Natural killer cell (primary cell): ENCODE measurements at regions not wholly inside any gene's neighbourhood (a gene's known extent, or its start where the extent isn't known, plus 50 kb on each side); places are given as distances from the start of the nearest gene placed in this dataset.

Experiments used
- ATAC-seq, 3 donors: fragments of 150-1000 bp in 2 of 3; fragments of 200-7000 bp in 1 of 3; cut with Tn5 transposase; 1 replicate in 1 of 3; 2 replicates in 2 of 3; pipeline ENCODE4 v1.10.0; 2021; ENCODE audit warnings: mild to moderate bottlenecking in 2 of 3, moderate library complexity in 2 of 3
- DNase-seq, 2 donors: peaks; one replicate each; pipeline versions ENCODE4 v3.0.0 to v3.0.0-alpha.2; 2013 to 2021; ENCODE audit warnings: mixed read lengths in 1 of 2
- H3K27ac ChIP-seq: one replicate; pipeline ENCODE4 v1.5.1; 2013; ENCODE audit warnings: mild to moderate bottlenecking, low read length
- H3K27me3 ChIP-seq: one replicate; pipeline ENCODE4 v1.6.1; 2013; ENCODE audit warnings: low read length; ENCODE audit not compliant: control insufficient read depth, insufficient read depth
- H3K36me3 ChIP-seq: one replicate; pipeline ENCODE4 v1.6.1; 2013; ENCODE audit warnings: low read length; ENCODE audit not compliant: control insufficient read depth, insufficient read depth
- H3K4me1 ChIP-seq: one replicate; pipeline ENCODE4 v1.6.1; 2013; ENCODE audit warnings: low read length; ENCODE audit not compliant: control insufficient read depth, insufficient read depth
- H3K4me3 ChIP-seq: one replicate; pipeline ENCODE4 v1.5.1; 2013; ENCODE audit warnings: low read length
- H3K9me3 ChIP-seq: one replicate; pipeline ENCODE4 v1.6.1; 2013; ENCODE audit warnings: low read length; ENCODE audit not compliant: control insufficient read depth, insufficient read depth
- H3K27ac Mint-ChIP-seq, 2 donors: one replicate each; pipeline ENCODE4 v1.8.0; 2022; ENCODE audit warnings: mild to moderate bottlenecking in 2 of 2, mixed read lengths in 2 of 2, moderate library complexity in 1 of 2
- H3K27me3 Mint-ChIP-seq, 2 donors: one replicate each; pipeline ENCODE4 v1.8.0; 2022; ENCODE audit warnings: low read depth in 2 of 2, mixed read lengths in 2 of 2
- H3K36me3 Mint-ChIP-seq: one replicate; pipeline ENCODE4 v1.8.0; 2022; ENCODE audit warnings: mixed read lengths
- H3K4me1 Mint-ChIP-seq, 2 donors: one replicate each; pipeline ENCODE4 v1.8.0; 2022; ENCODE audit warnings: mixed read lengths in 2 of 2
- H3K4me3 Mint-ChIP-seq: one replicate; pipeline ENCODE4 v1.8.0; 2022; ENCODE audit warnings: mild to moderate bottlenecking, moderate library complexity, mixed read lengths
- H3K9me3 Mint-ChIP-seq, 2 donors: one replicate each; pipeline ENCODE4 v1.8.0; 2022; ENCODE audit warnings: mixed read lengths in 2 of 2
- CTCF ChIP-seq: fragments of 200-600 bp; IDR thresholded peaks from one replicate; pipeline ENCODE4 v1.8.0; 2022; ENCODE audit warnings: antibody characterized with exemption
- WGBS: methylation state at CpG from one replicate; pipeline ENCODE4 v1.1.7; 2013; ENCODE audit warnings: missing lambda C conversion rate; ENCODE audit not compliant: insufficient coverage; 5-methylcytosine and 5-hydroxymethylcytosine counted together
- intact Hi-C: fragments of 100-400 bp; cut with micrococcal nuclease; formaldehyde crosslinking; loops from one replicate; pipeline ENCODE4 v1.14.2; 2022

GRCh38 chr12:27385766-27386564, 53.3 kb downstream of the BMAL2 start:
- Histone ChIP-seq H3K4me1 (no peaks in the 10 kb centered on the region), H3K36me3 (no peaks in the 10 kb centered on the region), H3K27ac (no peak overlapping the region), H3K4me3 (no peak overlapping the region), H3K27me3 (no peaks in the 10 kb centered on the region), H3K9me3 (no peaks in the 10 kb centered on the region)
- Mint-ChIP-seq H3K27ac (no peak overlapping the region), H3K4me1 (no peaks in the 10 kb centered on the region), H3K9me3 (no peaks in the 10 kb centered on the region), H3K36me3 (no peaks in the 10 kb centered on the region), H3K27me3 (no peaks in the 10 kb centered on the region), H3K4me3 (no peak overlapping the region)
- WGBS, result 80% methylated on average over 9 of the region's 10 CpGs
- DNase-seq, result no peak
- no peak for ATAC-seq
- intact Hi-C loops, result no loop called here
- no peak for TF ChIP-seq CTCF

DNA sequence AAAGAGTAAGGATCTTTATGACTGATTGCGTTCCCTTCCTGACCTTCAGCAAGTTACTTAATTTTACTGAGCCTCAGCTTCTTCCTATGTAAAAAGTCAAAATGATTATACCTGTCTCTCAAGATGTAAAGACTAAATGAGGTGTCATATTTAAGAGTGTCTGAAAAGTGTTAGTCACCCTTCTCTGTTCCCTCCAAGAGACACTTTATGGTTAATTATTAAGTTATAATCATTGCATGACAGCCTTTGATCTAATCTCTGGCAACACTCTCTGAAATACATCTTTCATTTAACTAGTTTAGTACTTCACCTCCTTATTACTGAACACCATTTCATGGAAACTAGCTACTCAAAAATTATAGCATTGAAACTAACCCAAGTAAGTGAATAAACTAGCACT, 54.8 kb downstream of the BMAL2 start:
- Mint-ChIP-seq H3K4me1 (no peaks in the 10 kb centered on the region), H3K4me3 (no peak overlapping the region), H3K27ac (no peak overlapping the region), H3K27me3 (no peaks in the 10 kb centered on the region), H3K36me3 (no peaks in the 10 kb centered on the region), H3K9me3 (no peaks in the 10 kb centered on the region)
- no peaks in the 10 kb centered on the region for H3K36me3 ChIP-seq
- WGBS, result 100% methylated on average over 1 of the region's 1 CpG
- intact Hi-C loops, result no loop called here
- H3K27me3 ChIP-seq, result no peaks in the 10 kb centered on the region
- DNase-seq (no peak), ATAC-seq (no peak)
- H3K4me3 ChIP-seq, result no peak overlapping the region
- H3K9me3 ChIP-seq, result no peaks in the 10 kb centered on the region
- no peak overlapping the region for H3K27ac ChIP-seq
- no peaks in the 10 kb centered on the region for H3K4me1 ChIP-seq
- TF ChIP-seq CTCF, result no peak

GRCh38 chr12:27388650-27389049, 56.0 kb downstream of the BMAL2 start:
- TF ChIP-seq CTCF, result no peak
- H3K4me1 ChIP-seq, result no peaks in the 10 kb centered on the region
- Mint-ChIP-seq H3K4me1 (no peaks in the 10 kb centered on the region), H3K4me3 (no peak overlapping the region), H3K9me3 (no peaks in the 10 kb centered on the region), H3K27ac (no peak overlapping the region), H3K36me3 (no peaks in the 10 kb centered on the region), H3K27me3 (peaks cover 0 to 3% of the 10 kb centered on the region in 2 donors)
- no peaks in the 10 kb centered on the region for H3K27me3 ChIP-seq
- WGBS, result 100% methylated on average over 1 of the region's 1 CpG
- ATAC-seq (no peak), DNase-seq (no peak)
- H3K4me3 ChIP-seq, result no peak overlapping the region
- H3K36me3 ChIP-seq, result no peaks in the 10 kb centered on the region
- intact Hi-C loops, result no loop called here
- H3K9me3 ChIP-seq, result no peaks in the 10 kb centered on the region
- no peak overlapping the region for H3K27ac ChIP-seq

DNA sequence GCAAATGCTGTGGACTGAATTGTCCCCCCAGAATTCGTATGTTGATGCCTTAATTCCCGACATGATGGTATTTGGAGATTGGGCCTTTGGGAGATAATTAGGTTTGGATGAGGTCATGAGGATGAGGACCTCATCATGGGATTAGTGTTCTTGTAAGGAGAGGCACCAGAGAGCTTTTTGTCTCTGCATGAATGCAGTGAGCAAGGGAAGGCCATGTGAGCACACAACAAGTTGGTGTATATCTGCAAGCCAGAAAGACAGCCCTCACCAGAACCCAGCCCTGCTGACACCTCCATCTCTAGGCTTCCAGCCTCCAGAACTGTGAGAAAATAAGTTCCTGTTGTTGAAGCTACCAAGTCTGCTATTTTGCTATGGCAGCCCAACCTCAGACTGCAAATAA, 51.9 kb upstream of the SMCO2 start:
- no peaks in the 10 kb centered on the region for H3K27me3 ChIP-seq
- no peak for DNase-seq
- no peak for TF ChIP-seq CTCF
- no peak overlapping the region for H3K27ac ChIP-seq
- H3K4me3 ChIP-seq, result no peak overlapping the region
- Mint-ChIP-seq H3K27ac (no peak overlapping the region), H3K4me3 (no peak overlapping the region), H3K4me1 (no peaks in the 10 kb centered on the region), H3K9me3 (no peaks in the 10 kb centered on the region), H3K27me3 (peaks cover 0 to 3% of the 10 kb centered on the region in 2 donors), H3K36me3 (no peaks in the 10 kb centered on the region)
- no peak for ATAC-seq
- H3K36me3 ChIP-seq, result no peaks in the 10 kb centered on the region
- no peaks in the 10 kb centered on the region for H3K4me1 ChIP-seq
- WGBS, result 88% methylated on average over 2 of the region's 2 CpGs
- intact Hi-C loops, result no loop called here
- H3K9me3 ChIP-seq, result no peaks in the 10 kb centered on the region
